GM06990 (cell line): ENCODE measurements at regions not wholly inside any gene's neighbourhood (a gene's known extent, or its start where the extent isn't known, plus 50 kb on each side); places are given as distances from the start of the nearest gene placed in this dataset.
"Not testable (repeated sequence)": the region's sequence is repeated elsewhere in the genome, so short reads cannot be mapped to it uniquely, and the experiment has no call there.

ENCODE experiments used
- DNase-seq: peaks from one replicate; pipeline ENCODE4 v3.0.0-alpha.2; 2011; ENCODE audit not compliant: insufficient read length; ENCODE audit errors: extremely low read depth
- H3K27me3 ChIP-seq: replicated peaks from 2 replicates; pipeline ENCODE4 v1.6.0; 2011; ENCODE audit warnings: low read length; ENCODE audit not compliant: control insufficient read depth, insufficient read depth
- H3K36me3 ChIP-seq: 2 replicates; pipeline ENCODE4 v1.5.1; 2011; ENCODE audit warnings: low read length; ENCODE audit not compliant: control insufficient read depth, insufficient read depth
- H3K4me3 ChIP-seq: replicated peaks from 2 replicates; pipeline ENCODE4 v1.5.1; 2011; ENCODE audit warnings: low read depth, mild to moderate bottlenecking, control low read depth, low read length
- TF ChIP-seq, protein P1 (sequence below): IDR thresholded peaks from 2 replicates; pipeline ENCODE4 v1.5.1; 2011; ENCODE audit warnings: low read length, control low read depth, mild to moderate bottlenecking, inconsistent platforms; ENCODE audit not compliant: insufficient read depth, poor library complexity, severe bottlenecking

GRCh38 chr5:82591021-82591515, 312.9 kb upstream of the RPS23 start:
- TF ChIP-seq, protein P1, sequence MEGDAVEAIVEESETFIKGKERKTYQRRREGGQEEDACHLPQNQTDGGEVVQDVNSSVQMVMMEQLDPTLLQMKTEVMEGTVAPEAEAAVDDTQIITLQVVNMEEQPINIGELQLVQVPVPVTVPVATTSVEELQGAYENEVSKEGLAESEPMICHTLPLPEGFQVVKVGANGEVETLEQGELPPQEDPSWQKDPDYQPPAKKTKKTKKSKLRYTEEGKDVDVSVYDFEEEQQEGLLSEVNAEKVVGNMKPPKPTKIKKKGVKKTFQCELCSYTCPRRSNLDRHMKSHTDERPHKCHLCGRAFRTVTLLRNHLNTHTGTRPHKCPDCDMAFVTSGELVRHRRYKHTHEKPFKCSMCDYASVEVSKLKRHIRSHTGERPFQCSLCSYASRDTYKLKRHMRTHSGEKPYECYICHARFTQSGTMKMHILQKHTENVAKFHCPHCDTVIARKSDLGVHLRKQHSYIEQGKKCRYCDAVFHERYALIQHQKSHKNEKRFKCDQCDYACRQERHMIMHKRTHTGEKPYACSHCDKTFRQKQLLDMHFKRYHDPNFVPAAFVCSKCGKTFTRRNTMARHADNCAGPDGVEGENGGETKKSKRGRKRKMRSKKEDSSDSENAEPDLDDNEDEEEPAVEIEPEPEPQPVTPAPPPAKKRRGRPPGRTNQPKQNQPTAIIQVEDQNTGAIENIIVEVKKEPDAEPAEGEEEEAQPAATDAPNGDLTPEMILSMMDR: no peak
- H3K27me3 ChIP-seq: no peaks in the 10 kb centered on the region
- no peak for DNase-seq
- no peaks in the 10 kb centered on the region for H3K36me3 ChIP-seq
- no peak overlapping the region for H3K4me3 ChIP-seq

DNA sequence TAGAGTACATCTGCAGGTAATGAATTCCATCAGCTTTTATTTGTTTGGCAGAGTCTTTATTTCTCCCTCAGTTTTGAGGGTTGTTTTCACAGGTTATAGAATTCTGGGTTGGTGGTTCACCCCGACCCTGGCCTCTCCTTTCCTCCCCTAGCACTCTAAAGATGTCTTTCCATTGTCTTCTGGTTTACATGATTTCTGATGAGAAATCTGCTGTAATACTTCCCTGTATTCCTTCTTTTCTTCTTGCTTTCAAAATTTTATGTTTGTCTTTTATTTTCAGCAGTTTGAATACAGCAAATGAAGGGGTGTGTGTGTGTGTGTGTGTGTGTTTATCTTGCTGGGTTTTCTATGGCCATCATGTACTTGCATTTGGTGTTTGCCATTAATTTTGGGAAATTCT, 312.0 kb upstream of the RPS23 start:
- Histone ChIP-seq H3K4me3 (no peak overlapping the region), H3K36me3 (no peaks in the 10 kb centered on the region), H3K27me3 (no peaks in the 10 kb centered on the region)
- DNase-seq: no peak
- TF ChIP-seq, protein P1: no peak

DNA sequence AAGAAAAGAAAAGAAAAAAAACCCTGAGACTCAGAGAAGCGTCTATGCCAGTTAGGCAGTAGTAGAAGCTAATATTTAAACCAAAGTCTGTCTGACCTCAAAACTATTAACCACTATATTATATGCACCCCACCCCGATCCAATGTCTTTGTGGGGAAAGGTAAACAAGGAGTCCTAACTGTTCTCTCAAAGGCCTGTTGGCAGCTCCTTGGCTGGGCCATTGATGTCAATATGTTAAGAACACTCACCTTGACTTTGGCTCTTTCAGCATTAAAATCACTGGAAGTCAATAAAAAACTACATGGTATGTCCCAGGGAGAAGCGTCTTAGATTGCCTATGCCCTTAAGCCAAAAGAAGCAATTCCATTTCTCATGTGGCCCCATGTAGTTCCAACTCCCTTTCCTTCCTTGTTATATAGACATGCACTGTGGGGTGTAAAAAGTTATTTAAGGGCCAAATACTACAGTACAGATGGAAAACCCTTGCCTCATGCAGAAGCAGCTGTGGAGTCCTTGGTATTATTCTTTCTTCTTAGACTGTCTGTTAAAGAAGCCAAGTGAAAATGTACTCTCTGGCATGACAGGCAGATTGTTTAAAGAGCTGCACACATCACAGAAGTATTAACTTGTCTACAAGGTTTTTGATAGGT, 308.6 kb upstream of the RPS23 start:
- Histone ChIP-seq H3K27me3 (no peaks in the 10 kb centered on the region), H3K4me3 (no peak overlapping the region), H3K36me3 (no peaks in the 10 kb centered on the region)
- TF ChIP-seq, protein P1: no peak
- DNase-seq: no peak

DNA sequence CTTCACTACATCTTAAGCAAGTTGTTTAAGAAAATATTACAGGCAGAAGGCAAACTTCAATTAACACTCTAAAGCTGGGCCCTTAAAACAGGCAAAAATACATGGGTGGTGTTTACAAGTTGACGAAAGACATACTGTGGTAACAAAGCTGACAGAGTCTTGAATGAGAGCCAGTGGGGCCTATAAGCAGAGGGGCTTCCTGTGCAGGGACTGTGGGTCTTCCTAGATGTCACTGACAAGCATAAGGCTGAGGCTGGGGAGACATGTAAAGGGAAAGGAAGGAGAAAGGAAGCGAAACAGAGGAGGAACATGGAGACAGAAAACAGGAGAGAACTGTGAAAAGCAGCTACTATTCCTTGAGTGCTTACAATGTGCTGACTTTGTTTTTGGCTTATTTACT, 308.0 kb upstream of the RPS23 start:
- no peak for DNase-seq
- H3K27me3 ChIP-seq: no peaks in the 10 kb centered on the region
- H3K36me3 ChIP-seq: no peaks in the 10 kb centered on the region
- no peak overlapping the region for H3K4me3 ChIP-seq
- TF ChIP-seq, protein P1: no peak

- DNase-seq: no peak
- Histone ChIP-seq H3K27me3 (no peaks in the 10 kb centered on the region), H3K36me3 (no peaks in the 10 kb centered on the region), H3K4me3 (no peak overlapping the region)
- TF ChIP-seq, protein P1: no peak
Observed at GRCh38 chr5:82584631-82585030, 306.5 kb upstream of the RPS23 start.

- H3K4me3 ChIP-seq, DNase-seq, H3K36me3 ChIP-seq, H3K27me3 ChIP-seq: not testable (repeated sequence)
Observed at GRCh38 chr5:82583331-82583730, 305.2 kb upstream of the RPS23 start.
